Keratinocyte (primary cell): ENCODE measurements at regions not wholly inside any gene's neighbourhood (a gene's known extent, or its start where the extent isn't known, plus 50 kb on each side); places are given as distances from the start of the nearest gene placed in this dataset.
"Not testable (repeated sequence)": the region's sequence is repeated elsewhere in the genome, so short reads cannot be mapped to it uniquely, and the experiment has no call there.

Source experiments
- DNase-seq: peaks from one replicate; pipeline ENCODE4 v3.0.0-alpha.2; 2011; ENCODE audit warnings: low read depth, missing footprints, low spot score
- FAIRE-seq: peaks from 2 replicates; lab custom pipeline; 2011; peaks lifted over from hg19 to GRCh38; lab: Jason Lieb, UNC
- H2AFZ ChIP-seq: 2 replicates; pipeline ENCODE4 v1.6.0; 2012; ENCODE audit warnings: low read length, control low read depth, inconsistent platforms; ENCODE audit not compliant: control insufficient read depth
- H3K27ac ChIP-seq: 2 replicates; pipeline ENCODE4 v1.5.1; 2011; ENCODE audit warnings: low read length; ENCODE audit not compliant: control insufficient read depth, insufficient read depth
- H3K27me3 ChIP-seq: 3 replicates; pipeline ENCODE4 v1.6.0; 2011; ENCODE audit warnings: low read length; ENCODE audit not compliant: control insufficient read depth, insufficient read depth; ENCODE audit errors: extremely low read depth
- H3K36me3 ChIP-seq, 2 experiments: 2 replicates in 1 of 2; 3 replicates in 1 of 2; pipeline ENCODE4 v1.5.1; 2011; ENCODE audit warnings: low read length in 2 of 2, mild to moderate bottlenecking in 1 of 2; ENCODE audit not compliant: control insufficient read depth in 2 of 2, insufficient read depth in 2 of 2; ENCODE audit errors: extremely low read depth in 1 of 2
- H3K4me1 ChIP-seq: 3 replicates; pipeline ENCODE4 v1.5.1; 2011; ENCODE audit warnings: low read length; ENCODE audit not compliant: control insufficient read depth, insufficient read depth; ENCODE audit errors: extremely low read depth
- H3K4me2 ChIP-seq: 3 replicates; pipeline ENCODE4 v1.6.0; 2011; ENCODE audit warnings: low read depth, low read length; ENCODE audit not compliant: control insufficient read depth, insufficient read depth; ENCODE audit errors: extremely low read depth
- H3K4me3 ChIP-seq, 3 experiments: fragments of 200-600 bp in 1 of 3; sonication (generic) in 1 of 3; 2 replicates in 2 of 3; 3 replicates in 1 of 3; pipeline ENCODE4 v1.5.1; 2011 to 2016; ENCODE audit warnings: low read length in 3 of 3, mild to moderate bottlenecking in 3 of 3, control low read depth in 2 of 3, inconsistent platforms in 1 of 3, low read depth in 1 of 3, mixed read lengths in 1 of 3, mixed run types in 1 of 3, moderate library complexity in 1 of 3; ENCODE audit not compliant: control insufficient read depth in 2 of 3, insufficient read depth in 2 of 3; ENCODE audit errors: extremely low read depth in 1 of 3
- H3K79me2 ChIP-seq: 2 replicates; pipeline ENCODE4 v1.6.0; 2012; ENCODE audit warnings: low read length; ENCODE audit not compliant: control insufficient read depth, insufficient read depth
- H3K9ac ChIP-seq: 3 replicates; pipeline ENCODE4 v1.6.0; 2011; ENCODE audit warnings: low read length; ENCODE audit not compliant: control insufficient read depth, insufficient read depth; ENCODE audit errors: extremely low read depth
- H3K9me1 ChIP-seq: 3 replicates; pipeline ENCODE4 v1.6.0; 2011; ENCODE audit warnings: low read length; ENCODE audit not compliant: control insufficient read depth, insufficient read depth; ENCODE audit errors: extremely low read depth
- H3K9me3 ChIP-seq: 2 replicates; pipeline ENCODE4 v1.5.1; 2012; ENCODE audit warnings: low read depth, low read length; ENCODE audit not compliant: control insufficient read depth
- H4K20me1 ChIP-seq: 3 replicates; pipeline ENCODE4 v1.6.0; 2011; ENCODE audit warnings: low read length; ENCODE audit not compliant: control insufficient read depth, insufficient read depth; ENCODE audit errors: extremely low read depth
- CTCF ChIP-seq, 3 experiments: IDR thresholded peaks in 1 of 3; conservative IDR thresholded peaks in 1 of 3; optimal IDR thresholded peaks in 1 of 3; 2 replicates in 2 of 3; 3 replicates in 1 of 3; pipeline versions ENCODE3 to v1.5.1; 2011; ENCODE audit warnings: low read length in 3 of 3, mild to moderate bottlenecking in 3 of 3, moderate library complexity in 2 of 3, control low read depth in 1 of 3, inconsistent platforms in 1 of 3; ENCODE audit not compliant: insufficient read depth in 2 of 3; ENCODE audit errors: extremely low read depth in 1 of 3
- EZH2 ChIP-seq: IDR thresholded peaks from one replicate; pipeline ENCODE4 v1.6.1; 2012; ENCODE audit warnings: inconsistent platforms, mild to moderate bottlenecking, low read length, moderate library complexity
- dilution Hi-C: fragments of 300-500 bp; cut with MboI; formaldehyde crosslinking; loops from one replicate; pipeline ENCODE4 v1.7.0; 2020; ENCODE audit warnings: low sequenced_read_pairs; ENCODE audit not compliant: extremely low pct_ligation_motif_present

DNA sequence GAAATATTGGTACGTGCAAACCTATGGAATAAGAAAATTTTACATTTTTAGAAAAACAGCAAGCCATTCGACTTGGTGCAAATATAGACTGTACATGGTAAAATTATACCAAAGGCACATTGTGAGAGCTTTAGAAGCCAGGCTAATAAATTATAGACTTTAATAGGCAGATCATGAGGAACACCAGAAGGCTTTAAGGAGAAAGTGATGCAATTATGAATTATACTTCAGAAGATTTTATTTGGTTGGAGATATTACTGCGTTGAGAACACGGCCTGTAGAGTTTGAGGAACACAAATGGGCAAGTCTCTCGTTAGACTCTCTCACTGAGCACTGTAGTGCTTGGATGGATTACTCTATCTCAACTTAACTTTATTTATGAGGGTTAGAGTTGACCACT lies 141.7 kb downstream of the MACC1 start:
- H3K27ac ChIP-seq, result no peak overlapping the region
- TF ChIP-seq CTCF (optimal IDR thresholded peaks at IDR 0.05 in 1 of 3, IDR thresholded peaks at IDR 0.05 in 1 of 3, conservative IDR thresholded peaks at IDR 0.05 in 1 of 3; ENCODE audit: extremely low read depth in 1 of 3, insufficient read depth in 2 of 3, low read length in 3 of 3) (no peak), EZH2 (no peak)
- no peak overlapping the region for H3K4me2 ChIP-seq
- no peak overlapping the region for H3K4me3 ChIP-seq
- H3K36me3 ChIP-seq, result no peaks in the 10 kb centered on the region
- H3K79me2 ChIP-seq, result no peaks in the 10 kb centered on the region
- DNase-seq, result no peak
- H2AFZ ChIP-seq, result no peak overlapping the region
- no peak overlapping the region for H3K9ac ChIP-seq
- FAIRE-seq, result no peak
- no peaks in the 10 kb centered on the region for H4K20me1 ChIP-seq
- no peaks in the 10 kb centered on the region for H3K27me3 ChIP-seq
- H3K9me3 ChIP-seq, result no peaks in the 10 kb centered on the region
- no peaks in the 10 kb centered on the region for H3K9me1 ChIP-seq
- dilution Hi-C loops, result no loop called here
- H3K4me1 ChIP-seq, result no peaks in the 10 kb centered on the region

DNA sequence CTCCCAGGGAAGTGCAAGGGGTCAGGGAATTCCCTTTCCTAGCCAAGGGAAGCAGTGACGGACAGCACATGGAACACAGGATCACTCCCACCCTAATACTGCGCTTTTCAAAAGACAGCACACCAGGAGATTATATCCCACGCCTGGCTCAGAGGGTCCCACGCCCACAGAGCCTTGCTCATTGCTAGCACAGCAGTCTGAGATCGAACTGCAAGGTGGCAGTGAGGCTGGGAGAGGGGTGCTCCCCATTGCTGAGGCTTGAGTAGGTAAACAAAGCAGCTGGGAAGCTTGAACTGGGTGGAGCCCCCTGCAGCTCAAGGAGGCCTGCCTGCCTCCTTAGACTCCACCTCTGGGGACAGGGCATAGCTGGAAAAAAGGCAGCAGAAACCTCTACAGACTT lies 149.2 kb downstream of the MACC1 start:
- H3K27me3 ChIP-seq, H3K36me3 ChIP-seq, H4K20me1 ChIP-seq, H3K27ac ChIP-seq, DNase-seq, H3K4me2 ChIP-seq, H2AFZ ChIP-seq, dilution Hi-C loops, H3K4me1 ChIP-seq, H3K9me3 ChIP-seq, FAIRE-seq, H3K9me1 ChIP-seq, H3K4me3 ChIP-seq, H3K79me2 ChIP-seq, H3K9ac ChIP-seq: not testable (repeated sequence)
